Endodermal cell (in vitro differentiated cells): ENCODE measurements at regions not wholly inside any gene's neighbourhood (a gene's known extent, or its start where the extent isn't known, plus 50 kb on each side); places are given as distances from the start of the nearest gene placed in this dataset.

Experiments used
- DNase-seq: peaks from one replicate; pipeline ENCODE4 v3.0.0-alpha.2; 2017
- H3K27ac ChIP-seq: 2 replicates; pipeline ENCODE4 v1.5.1; 2013; ENCODE audit warnings: mild to moderate bottlenecking, low read depth, low read length, moderate library complexity
- H3K27me3 ChIP-seq: 2 replicates; pipeline ENCODE4 v1.6.1; 2013; ENCODE audit warnings: mild to moderate bottlenecking, low read length, moderate library complexity; ENCODE audit not compliant: insufficient read depth, control insufficient read depth, poor library complexity, severe bottlenecking
- H3K36me3 ChIP-seq: 2 replicates; pipeline ENCODE4 v1.7.0; 2013; ENCODE audit warnings: mild to moderate bottlenecking, low read length, moderate library complexity; ENCODE audit not compliant: control insufficient read depth, insufficient read depth
- H3K4me1 ChIP-seq: one replicate; pipeline ENCODE4 v1.7.0; 2013; ENCODE audit warnings: low read length; ENCODE audit not compliant: control insufficient read depth, insufficient read depth
- H3K4me3 ChIP-seq: 2 replicates; pipeline ENCODE4 v1.5.1; 2013; ENCODE audit warnings: mild to moderate bottlenecking, low read length, moderate library complexity
- H3K9ac ChIP-seq: 2 replicates; pipeline ENCODE4 v1.6.1; 2013; ENCODE audit warnings: mild to moderate bottlenecking, low read length, moderate library complexity; ENCODE audit not compliant: poor library complexity, severe bottlenecking; ENCODE audit errors: extremely low read depth
- H3K9me3 ChIP-seq: 2 replicates; pipeline ENCODE4 v1.6.1; 2013; ENCODE audit warnings: mild to moderate bottlenecking, low read length, moderate library complexity; ENCODE audit not compliant: control insufficient read depth
- H3K27ac Mint-ChIP-seq: 2 replicates; pipeline ENCODE4 v1.8.0; 2020; ENCODE audit warnings: mixed read lengths
- H3K27me3 Mint-ChIP-seq: 2 replicates; pipeline ENCODE4 v1.8.0; 2021; ENCODE audit warnings: mild to moderate bottlenecking, mixed read lengths; ENCODE audit not compliant: insufficient read depth
- H3K36me3 Mint-ChIP-seq: 2 replicates; pipeline ENCODE4 v1.8.0; 2020; ENCODE audit warnings: low read depth, mixed read lengths
- H3K4me1 Mint-ChIP-seq: 2 replicates; pipeline ENCODE4 v1.8.0; 2020; ENCODE audit warnings: mixed read lengths
- H3K4me3 Mint-ChIP-seq: 2 replicates; pipeline ENCODE4 v1.8.0; 2020; ENCODE audit warnings: mild to moderate bottlenecking, moderate library complexity, mixed read lengths
- H3K9me3 Mint-ChIP-seq: 2 replicates; pipeline ENCODE4 v1.8.0; 2020; ENCODE audit warnings: mild to moderate bottlenecking, mixed read lengths
- CTCF ChIP-seq: fragments of 200-600 bp; sonication (generic); conservative IDR thresholded peaks from 2 replicates; pipeline ENCODE4 v1.5.0; 2021; ENCODE audit warnings: antibody characterized with exemption, mild to moderate bottlenecking
- WGBS, 2 experiments: methylation state at CpG; one replicate each; pipeline versions ENCODE4 v1.1.5 to v1.1.7; 2013; ENCODE audit warnings: missing lambda C conversion rate in 2 of 2, mixed read lengths in 1 of 2; ENCODE audit not compliant: insufficient coverage in 1 of 2, insufficient read length in 1 of 2; 5-methylcytosine and 5-hydroxymethylcytosine counted together

- Histone ChIP-seq H3K27ac (peak overlapping the region; percentile 79), H3K9ac (no peak overlapping the region), H3K4me1 (peaks cover 22% of the 10 kb centered on the region), H3K36me3 (no peaks in the 10 kb centered on the region), H3K27me3 (no peaks in the 10 kb centered on the region), H3K9me3 (no peaks in the 10 kb centered on the region), H3K4me3 (peak overlapping the region; percentile 18)
- no peak for TF ChIP-seq CTCF
- Mint-ChIP-seq H3K4me3 (no peak overlapping the region), H3K4me1 (peaks cover 59% of the 10 kb centered on the region), H3K27me3 (peaks cover 2% of the 10 kb centered on the region), H3K36me3 (no peaks in the 10 kb centered on the region), H3K27ac (no peak overlapping the region), H3K9me3 (no peaks in the 10 kb centered on the region)
- WGBS, 2 experiments, result 34 to 72% methylated on average over 2 to 5 of the region's 5 CpGs
- no peak for DNase-seq
Measured at GRCh38 chr11:13101644-13102512, 92.8 kb downstream of the RASSF10 start.

- Mint-ChIP-seq H3K9me3 (no peaks in the 10 kb centered on the region), H3K27me3 (peaks cover 2% of the 10 kb centered on the region), H3K27ac (no peak overlapping the region), H3K4me1 (peaks cover 64% of the 10 kb centered on the region), H3K4me3 (no peak overlapping the region), H3K36me3 (no peaks in the 10 kb centered on the region)
- Histone ChIP-seq H3K27ac (peak overlapping the region; percentile 79), H3K4me1 (peaks cover 22% of the 10 kb centered on the region), H3K27me3 (no peaks in the 10 kb centered on the region), H3K9me3 (no peaks in the 10 kb centered on the region), H3K9ac (no peak overlapping the region), H3K36me3 (no peaks in the 10 kb centered on the region), H3K4me3 (peak overlapping the region; percentile 18)
- DNase-seq, result no peak
- 75 to 86% methylated on average over 2 of the region's 2 CpGs for WGBS, 2 experiments
- TF ChIP-seq CTCF, result no peak
Measured at GRCh38 chr11:13102513-13102840, 93.4 kb downstream of the RASSF10 start.

GRCh38 chr11:13102865-13103539 lies 93.9 kb downstream of the RASSF10 start:
- peaks cover 4% of the 10 kb centered on the region for H3K9me3 ChIP-seq
- peaks cover 22% of the 10 kb centered on the region for H3K4me1 ChIP-seq
- H3K9ac ChIP-seq, result no peak overlapping the region
- WGBS, 2 experiments, result 72 to 81% methylated on average over 5 of the region's 5 CpGs
- no peaks in the 10 kb centered on the region for H3K36me3 Mint-ChIP-seq
- no peaks in the 10 kb centered on the region for H3K36me3 ChIP-seq
- no peaks in the 10 kb centered on the region for H3K9me3 Mint-ChIP-seq
- peaks cover 2% of the 10 kb centered on the region for H3K27me3 Mint-ChIP-seq
- no peaks in the 10 kb centered on the region for H3K27me3 ChIP-seq
- H3K27ac Mint-ChIP-seq, result no peak overlapping the region
- H3K4me1 Mint-ChIP-seq, result peaks cover 66% of the 10 kb centered on the region
- no peak for TF ChIP-seq CTCF
- DNase-seq, result no peak
- H3K4me3 Mint-ChIP-seq, result no peak overlapping the region
- H3K4me3 ChIP-seq, result peak overlapping the region; percentile 36
- H3K27ac ChIP-seq, result no peak overlapping the region
